ENCODE measurements at regions not wholly inside any gene's neighbourhood (a gene's known extent, or its start where the extent isn't known, plus 50 kb on each side); places are given as distances from the start of the nearest gene placed in this dataset.
"Not testable (repeated sequence)": the region's sequence is repeated elsewhere in the genome, so short reads cannot be mapped to it uniquely, and the experiment has no call there.

GRCh38 chr12:131277186-131278091, 323.7 kb downstream of the ADGRD1 start:
- TF ChIP-seq, protein P1, sequence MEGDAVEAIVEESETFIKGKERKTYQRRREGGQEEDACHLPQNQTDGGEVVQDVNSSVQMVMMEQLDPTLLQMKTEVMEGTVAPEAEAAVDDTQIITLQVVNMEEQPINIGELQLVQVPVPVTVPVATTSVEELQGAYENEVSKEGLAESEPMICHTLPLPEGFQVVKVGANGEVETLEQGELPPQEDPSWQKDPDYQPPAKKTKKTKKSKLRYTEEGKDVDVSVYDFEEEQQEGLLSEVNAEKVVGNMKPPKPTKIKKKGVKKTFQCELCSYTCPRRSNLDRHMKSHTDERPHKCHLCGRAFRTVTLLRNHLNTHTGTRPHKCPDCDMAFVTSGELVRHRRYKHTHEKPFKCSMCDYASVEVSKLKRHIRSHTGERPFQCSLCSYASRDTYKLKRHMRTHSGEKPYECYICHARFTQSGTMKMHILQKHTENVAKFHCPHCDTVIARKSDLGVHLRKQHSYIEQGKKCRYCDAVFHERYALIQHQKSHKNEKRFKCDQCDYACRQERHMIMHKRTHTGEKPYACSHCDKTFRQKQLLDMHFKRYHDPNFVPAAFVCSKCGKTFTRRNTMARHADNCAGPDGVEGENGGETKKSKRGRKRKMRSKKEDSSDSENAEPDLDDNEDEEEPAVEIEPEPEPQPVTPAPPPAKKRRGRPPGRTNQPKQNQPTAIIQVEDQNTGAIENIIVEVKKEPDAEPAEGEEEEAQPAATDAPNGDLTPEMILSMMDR (IDR thresholded peaks at IDR 0.05 in 4 of 5, conservative IDR thresholded peaks at IDR 0.05 in 1 of 5): not testable (repeated sequence)
- TF ChIP-seq POLR2A (IDR thresholded peaks at IDR 0.05): not testable (repeated sequence)

Measured in gastrocnemius medialis (tissue), 4 donors.